OCI-LY7 (cell line): ENCODE measurements at regions not wholly inside any gene's neighbourhood (a gene's known extent, or its start where the extent isn't known, plus 50 kb on each side); places are given as distances from the start of the nearest gene placed in this dataset.

ENCODE experiments used
- CTCF ChIP-seq: fragments of 200-600 bp; sonication (generic); conservative IDR thresholded peaks from 2 replicates; pipeline ENCODE4 v1.5.1; 2014; ENCODE audit warnings: mild to moderate bottlenecking, antibody characterized with exemption, low read length, moderate library complexity, mixed read lengths
- EZH2phosphoT487 ChIP-seq: fragments of 200-600 bp; sonication (generic); IDR thresholded peaks from 2 replicates; pipeline ENCODE4 v1.6.1; 2018; ENCODE audit warnings: low read depth, borderline replicate concordance, mild to moderate bottlenecking, mixed run types, antibody characterized with exemption, low read length, moderate library complexity, mixed read lengths

GRCh38 chr20:53822534-53822933 is 228.9 kb upstream of the ZNF217 start:
- TF ChIP-seq CTCF (no peak), EZH2phosphoT487 (no peak)
